ENCODE measurements at regions not wholly inside any gene's neighbourhood (a gene's known extent, or its start where the extent isn't known, plus 50 kb on each side); places are given as distances from the start of the nearest gene placed in this dataset.

DNA sequence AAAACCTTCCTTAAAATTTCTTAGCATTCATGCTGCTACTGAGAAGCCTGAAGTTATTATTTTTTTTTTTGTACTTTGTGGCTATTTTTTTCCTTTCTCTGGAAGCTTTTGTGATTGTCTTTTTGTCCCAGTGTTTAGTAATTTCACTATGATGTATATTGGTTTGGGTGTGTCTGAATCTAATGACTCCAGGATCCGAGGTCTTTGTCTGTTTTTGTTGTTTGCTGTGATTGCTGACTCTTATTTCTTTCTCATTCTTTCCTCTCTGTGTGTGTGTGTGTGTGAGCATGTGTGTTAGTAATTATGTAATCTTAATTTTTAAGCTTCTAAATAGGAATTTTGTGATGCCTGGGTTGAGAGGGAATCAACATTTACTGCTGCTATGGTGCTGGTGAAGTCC is 152.0 kb downstream of the RAP2B start:
- no peak for DNase-seq (ENCODE audit: low spot score)

DNA sequence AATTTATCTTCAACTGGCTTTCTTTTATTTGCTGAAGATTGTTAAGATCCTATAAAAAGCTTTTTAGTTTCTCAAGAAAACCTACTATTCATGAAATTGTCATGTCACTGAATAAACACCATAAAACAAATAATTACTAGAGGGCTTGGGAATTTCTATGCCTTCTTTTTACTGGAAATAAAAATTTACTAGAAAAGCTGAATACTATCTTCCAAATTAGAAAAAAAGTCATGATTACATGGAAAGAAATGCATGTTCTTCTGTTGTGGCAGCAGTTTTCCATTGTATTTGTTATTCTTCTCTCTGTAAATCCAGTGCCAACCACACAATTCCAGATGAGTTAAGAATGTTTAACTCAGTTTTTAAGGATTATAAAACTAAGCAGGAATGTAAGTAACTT is 153.8 kb downstream of the RAP2B start:
- peak; percentile 42 for DNase-seq (ENCODE audit: low spot score)

DNA sequence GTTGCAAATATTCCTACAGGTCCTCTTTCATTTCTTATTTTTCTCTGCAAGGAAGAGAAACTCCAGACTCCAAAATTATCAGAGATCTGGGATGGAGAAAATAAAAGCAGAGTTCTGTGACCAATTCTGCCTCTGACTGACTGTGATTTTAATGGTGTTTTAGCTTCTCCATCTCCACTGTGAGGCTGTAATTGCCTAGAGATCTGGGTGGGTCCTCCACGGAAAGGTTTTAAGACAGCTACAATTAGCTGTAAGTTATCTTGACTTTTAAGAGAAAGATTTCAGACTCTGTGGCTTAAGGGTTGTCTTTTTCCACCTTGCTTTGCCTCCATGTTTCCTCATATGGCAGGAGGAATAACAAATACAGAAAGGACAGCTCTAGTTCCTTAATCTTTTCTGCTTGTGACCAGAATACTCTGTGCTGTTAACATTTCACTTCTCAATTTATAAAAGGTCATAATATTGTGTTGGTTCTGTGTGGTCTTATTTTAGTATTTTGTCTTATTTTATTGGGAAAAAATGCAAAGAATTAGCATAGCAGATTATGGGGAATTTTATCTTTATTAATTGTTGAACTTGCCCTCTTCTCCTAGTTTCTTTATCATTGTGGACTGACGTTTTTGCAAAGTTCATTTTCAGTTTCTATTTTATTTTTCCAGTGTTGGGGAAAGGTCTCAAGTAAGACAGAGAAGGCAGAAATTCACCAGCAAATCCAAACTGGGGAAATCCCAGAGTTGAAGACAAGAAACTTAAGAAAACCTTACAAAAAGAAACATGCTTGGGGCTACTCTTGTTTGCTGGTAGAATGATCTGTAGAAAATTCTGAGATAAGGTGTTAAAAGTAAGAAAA is 157.9 kb downstream of the RAP2B start:
- no peak for DNase-seq (ENCODE audit: low spot score)

DNA sequence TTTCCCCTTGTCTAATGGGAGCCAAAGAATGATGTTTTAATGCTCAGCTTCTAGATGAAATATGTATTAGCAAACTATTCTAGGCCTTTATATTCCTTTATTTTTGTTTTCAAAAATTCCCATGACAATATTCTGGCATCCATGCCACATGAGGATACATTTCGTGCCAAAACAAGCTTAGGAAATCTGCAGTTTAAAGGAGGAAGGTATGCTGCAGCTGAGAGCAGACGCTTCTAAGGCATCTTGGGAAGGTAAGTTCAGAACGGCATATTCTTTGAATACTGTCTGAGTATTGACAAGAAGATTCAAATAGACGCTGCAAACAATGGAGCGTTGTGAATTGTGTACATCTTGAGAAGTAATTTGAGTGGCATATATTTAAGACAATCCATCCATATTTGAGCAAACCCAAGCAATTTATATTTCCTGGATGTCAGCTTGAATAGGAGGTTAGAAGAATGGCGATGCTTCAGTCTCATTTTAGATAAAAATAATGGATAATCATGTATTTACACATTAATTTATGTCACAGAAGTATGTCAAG is 158.6 kb downstream of the RAP2B start:
- DNase-seq (ENCODE audit: low spot score) = no peak

DNA sequence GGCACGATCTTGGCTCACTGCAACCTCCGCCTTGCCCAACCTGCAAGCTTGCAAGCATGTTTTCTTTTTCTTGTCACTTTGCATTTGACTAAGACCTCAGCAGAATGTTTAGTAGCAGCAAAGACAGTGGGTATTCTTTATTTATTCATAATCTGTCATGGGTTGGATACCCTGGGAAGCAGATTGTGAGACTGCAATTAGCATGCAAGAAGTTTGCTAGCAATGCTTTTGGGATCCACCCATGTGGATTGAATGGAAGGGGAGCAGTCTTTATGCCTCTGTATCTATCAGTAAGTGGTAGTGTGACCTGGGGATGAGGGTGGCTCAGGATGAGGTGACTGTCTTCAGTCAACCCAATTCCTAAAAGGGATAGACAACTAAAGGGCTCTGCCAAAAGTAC is 166.7 kb downstream of the RAP2B start:
- DNase-seq (ENCODE audit: low spot score) = no peak

DNA sequence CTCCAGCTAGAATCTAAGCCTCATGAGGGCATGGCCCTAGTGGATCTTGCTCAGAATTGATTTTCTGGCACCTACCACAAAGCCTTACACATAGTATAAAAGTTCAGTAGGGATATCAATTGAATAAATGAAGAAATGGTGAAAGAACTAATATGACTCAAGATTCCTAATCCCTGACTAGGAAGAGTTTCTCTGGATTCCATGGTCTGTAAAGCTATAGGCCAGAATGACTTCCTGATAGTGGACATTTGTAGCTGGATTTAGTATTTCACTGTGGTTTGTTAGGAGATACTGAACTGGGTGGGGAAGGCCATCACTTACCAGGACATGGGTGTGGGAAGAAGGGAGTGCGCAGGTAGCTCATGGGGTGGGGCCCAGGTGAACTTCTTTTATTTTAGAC is 168.9 kb downstream of the RAP2B start:
- DNase-seq (ENCODE audit: low spot score) = no peak

DNA sequence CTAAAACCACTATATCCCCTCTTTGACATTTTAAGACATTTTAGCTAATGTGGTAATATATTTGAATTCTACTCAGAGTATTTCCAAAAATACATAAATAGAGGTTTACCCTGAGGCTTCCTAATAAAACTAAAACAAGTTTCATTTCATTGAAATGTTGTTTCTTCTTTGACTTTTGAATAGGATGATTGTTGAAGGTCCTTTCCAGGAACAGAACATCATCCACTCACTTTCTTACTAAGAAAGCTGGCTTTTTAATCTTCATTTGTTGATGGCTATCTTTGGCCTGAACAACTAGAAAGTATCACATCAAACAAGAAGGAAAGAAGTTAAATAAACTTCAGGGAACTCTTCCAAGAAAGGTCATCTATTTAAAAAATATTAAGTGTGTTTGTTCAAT is 169.7 kb downstream of the RAP2B start:
- DNase-seq (ENCODE audit: low spot score) = no peak

- no peak for DNase-seq (ENCODE audit: low spot score)
Measured at GRCh38 chr3:153334558-153334957, 172.5 kb downstream of the RAP2B start.

GRCh38 chr3:153337369-153337768 is 175.3 kb downstream of the RAP2B start:
- DNase-seq (ENCODE audit: low spot score) = no peak

DNA sequence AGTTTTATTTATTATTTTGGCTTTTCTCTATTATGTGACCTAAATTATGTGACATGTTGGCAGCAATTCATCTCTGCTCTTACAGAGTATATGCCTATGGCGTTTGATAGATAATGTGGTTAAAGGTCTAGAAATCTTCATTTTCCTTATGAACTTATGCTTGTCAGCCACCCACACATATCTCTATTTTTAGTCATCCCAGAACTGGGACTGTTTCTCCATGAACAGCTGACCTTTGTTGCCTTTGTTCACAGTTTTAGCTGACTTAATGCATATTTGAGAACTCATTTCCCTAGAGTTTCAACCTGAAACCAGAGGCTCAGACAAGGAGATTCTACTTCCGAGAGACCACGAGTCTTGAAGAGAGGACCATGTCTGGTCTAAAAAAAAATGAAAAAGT is 176.5 kb downstream of the RAP2B start:
- peak; percentile 26 for DNase-seq (ENCODE audit: low spot score)

GRCh38 chr3:153339065-153339464 is 177.0 kb downstream of the RAP2B start:
- no peak for DNase-seq (ENCODE audit: low spot score)

DNA sequence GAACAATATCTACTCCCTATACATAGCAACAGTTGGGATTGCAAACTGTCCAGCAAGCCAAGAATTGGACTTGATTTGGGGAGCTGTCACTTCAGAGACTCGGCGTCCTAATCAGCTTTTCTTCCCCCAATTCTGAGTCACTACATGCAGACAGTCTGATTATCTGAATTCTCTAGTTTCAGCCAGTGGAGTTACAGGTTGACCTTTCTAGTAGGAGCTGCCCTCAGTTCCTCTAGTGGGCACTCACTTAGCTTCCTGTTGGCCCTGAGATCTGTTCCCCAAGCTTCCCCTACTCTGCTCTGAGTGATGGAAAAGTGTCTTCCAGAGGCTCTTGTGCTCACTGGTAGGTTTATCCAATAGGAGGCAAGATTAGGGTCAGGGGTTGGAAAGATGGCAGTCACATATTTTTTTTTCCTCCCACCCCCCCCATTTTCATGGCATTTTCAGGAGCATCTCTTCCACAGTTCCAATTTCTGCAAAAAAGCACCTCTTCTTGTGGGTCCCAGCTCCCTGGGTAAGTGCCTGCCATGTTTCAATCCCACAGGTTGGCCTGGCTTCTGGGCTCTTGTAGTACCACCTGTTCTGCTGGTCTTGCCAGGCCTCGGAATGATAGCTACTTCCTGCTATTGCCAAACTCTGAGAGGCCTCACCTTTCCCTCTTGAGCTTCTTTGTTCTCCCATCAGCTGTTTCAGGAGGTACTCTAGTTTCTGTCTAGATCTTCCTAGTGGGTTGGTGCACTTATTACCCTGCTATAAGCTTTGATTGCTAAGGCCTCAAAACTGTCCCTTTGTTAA is 182.2 kb downstream of the RAP2B start:
- DNase-seq (ENCODE audit: low spot score) = no peak

DNA sequence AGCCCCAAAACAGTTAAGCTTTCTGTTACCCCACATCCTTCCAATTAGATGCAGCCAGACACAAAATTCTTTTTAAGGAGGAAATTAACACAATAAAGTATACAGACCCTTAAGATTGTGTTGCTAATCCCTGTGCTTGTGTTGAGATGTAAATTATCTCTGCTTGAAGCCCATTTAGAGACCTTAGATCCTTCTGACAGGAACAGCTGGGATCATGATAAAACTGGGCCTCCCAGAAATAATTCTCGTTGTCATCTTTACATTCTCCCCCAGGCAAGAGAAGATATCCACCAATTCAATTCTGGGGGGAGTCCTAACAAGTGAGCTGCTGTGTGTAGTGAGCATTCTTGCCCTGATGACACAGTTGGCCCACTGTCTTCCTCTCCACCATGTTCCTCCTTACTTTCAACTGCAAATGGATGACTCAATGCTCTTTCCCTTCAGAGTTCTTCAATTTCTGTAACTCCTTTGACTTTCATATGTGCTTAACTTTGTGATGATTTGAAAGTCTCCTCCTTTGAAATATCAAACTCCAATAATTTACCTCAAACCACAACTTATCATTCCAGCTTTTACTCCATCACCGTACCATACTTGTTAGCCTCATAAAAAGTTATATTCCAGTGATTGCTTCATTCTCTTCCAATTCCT is 186.6 kb downstream of the RAP2B start:
- DNase-seq (ENCODE audit: low spot score) = no peak

DNA sequence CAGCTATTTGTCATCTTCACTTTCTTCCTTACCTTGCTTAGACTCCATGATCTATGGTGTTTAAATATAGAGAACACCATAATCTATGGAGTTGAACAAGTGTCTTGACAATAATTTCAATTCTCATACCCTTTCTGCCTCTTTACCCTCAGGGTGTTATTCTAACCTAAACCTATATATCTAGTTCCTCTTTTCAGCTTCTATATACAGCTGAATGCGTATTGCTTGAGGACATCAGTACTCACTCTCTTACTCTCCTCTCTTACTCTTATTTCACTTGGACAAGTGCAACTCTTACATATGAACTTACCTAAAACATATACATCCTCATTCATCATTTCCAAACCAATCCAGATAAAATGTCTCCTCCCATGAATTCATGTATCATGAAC is 187.1 kb downstream of the RAP2B start:
- no peak for DNase-seq (ENCODE audit: low spot score)

GRCh38 chr3:153350420-153350819 is 188.4 kb downstream of the RAP2B start:
- DNase-seq (ENCODE audit: low spot score) = peak; percentile 71

DNA sequence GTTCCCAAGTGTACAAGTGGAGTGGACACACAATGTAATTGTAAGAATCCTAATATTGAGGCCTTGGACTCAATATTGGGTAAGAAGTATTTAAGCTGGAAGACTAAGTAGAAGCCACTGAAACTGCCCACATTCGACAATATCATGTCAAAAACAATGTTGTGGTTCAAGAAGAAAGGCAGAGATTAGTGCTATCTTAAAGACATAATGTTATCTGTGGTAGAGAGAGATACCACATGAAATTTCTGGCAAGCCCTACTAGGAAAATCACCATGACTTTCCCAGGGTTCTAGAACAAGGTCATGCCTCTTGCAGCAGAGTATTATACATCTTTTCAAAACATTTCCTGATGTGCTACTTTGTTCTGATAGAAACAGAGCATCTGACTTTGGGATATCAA is 192.6 kb downstream of the RAP2B start:
- no peak for DNase-seq (ENCODE audit: low spot score)

DNA sequence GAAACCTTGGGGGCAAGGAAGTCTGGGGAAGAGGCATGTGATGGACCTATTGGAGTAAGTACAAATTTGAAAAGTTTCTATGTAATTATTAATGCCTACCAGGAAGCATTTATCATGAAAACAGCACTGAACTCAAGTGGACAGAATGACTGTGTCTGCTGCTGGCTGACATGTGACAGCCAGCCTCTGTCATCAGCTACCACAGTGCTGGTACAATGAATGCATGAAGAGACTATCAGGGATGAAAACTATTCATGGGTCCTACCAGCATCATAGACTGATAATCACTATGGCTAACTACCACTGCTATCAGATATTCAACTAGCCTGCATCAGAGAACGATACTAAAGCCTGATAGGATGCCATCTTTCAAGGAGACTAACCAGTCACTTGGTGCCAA is 193.5 kb downstream of the RAP2B start:
- DNase-seq (ENCODE audit: low spot score) = no peak

DNA sequence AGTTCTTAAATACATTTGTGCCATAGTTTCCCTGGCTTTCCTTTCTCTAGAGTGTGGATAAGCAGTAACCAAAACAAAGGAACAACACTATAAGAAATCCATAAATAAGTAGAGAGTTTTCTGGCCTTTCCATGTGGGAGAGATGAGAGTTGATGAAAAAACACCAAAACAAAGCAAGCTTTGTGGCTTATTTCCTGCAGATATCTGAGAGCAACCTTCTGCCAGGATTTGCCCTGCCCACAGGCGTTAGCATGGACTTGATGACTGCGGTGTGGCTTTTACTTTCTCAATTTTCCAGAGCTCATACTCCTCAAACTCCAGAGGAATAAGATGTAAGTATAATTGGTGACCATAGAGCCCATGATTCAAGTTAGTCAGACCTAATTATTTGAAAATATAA is 194.9 kb downstream of the RAP2B start:
- DNase-seq (ENCODE audit: low spot score) = no peak

GRCh38 chr3:153357436-153357835 is 195.4 kb downstream of the RAP2B start:
- DNase-seq (ENCODE audit: low spot score) = no peak

DNA sequence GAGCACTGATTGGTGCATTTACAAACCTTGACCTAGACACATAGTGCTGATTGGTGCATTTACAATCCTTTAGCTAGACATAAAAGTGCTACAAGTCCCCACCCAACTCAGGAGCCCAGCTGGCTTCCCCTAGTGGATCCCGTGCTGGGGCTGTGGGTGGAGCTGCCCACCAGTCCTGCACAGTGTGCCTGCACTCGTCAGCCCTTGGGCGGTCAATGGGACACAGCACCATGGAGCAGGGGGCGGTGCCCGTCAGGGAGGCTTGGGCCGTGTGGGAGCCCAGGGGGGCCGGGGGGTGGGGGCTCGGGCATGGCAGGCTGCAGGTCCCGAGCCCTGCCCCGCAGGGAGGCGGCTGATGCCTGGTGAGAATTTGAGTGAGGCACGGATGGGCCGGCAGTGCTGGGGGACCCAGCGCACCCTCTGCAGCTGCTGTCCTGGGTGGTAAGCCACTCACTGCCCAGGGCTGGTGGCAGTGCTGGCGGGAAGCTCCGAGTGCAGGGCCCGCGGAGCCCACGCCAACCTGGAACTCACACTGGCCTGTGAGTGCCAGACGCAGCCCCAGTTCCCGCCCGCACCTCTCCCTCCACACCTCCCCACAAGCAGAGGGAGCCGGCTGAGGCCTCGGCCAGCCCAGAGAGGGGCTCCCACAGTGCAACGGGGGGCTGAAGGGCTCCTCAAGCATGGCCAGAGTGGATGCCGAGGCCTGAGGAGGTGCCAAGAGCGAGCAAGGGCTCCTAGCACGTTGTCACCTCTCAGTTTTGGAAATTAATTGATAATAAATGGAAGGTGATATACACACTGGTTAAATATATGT is 207.7 kb downstream of the RAP2B start:
- no peak for DNase-seq (ENCODE audit: low spot score)

DNA sequence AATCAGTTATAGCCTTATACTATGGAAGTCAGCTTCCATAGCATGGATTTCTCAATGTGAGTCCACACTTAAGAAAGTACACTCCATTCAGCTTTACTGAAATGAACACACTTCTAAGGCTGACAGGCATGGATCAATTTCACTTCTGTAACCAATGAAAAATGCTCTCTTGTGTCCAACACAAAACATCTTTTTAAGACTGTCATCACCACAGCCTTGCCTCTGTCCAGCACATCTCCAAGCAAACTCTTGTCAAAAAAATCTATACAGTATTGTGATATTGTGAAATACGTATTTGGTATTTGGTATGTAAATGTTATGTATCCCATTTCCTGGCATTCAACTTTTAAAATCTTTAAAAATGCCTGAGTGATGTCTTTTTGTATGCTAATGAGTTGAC is 208.7 kb downstream of the RAP2B start:
- DNase-seq (ENCODE audit: low spot score) = no peak

GRCh38 chr3:153372326-153372725 is 210.3 kb downstream of the RAP2B start:
- peak; percentile 36 for DNase-seq (ENCODE audit: low spot score)
